ENCODE measurements at regions not wholly inside any gene's neighbourhood (a gene's known extent, or its start where the extent isn't known, plus 50 kb on each side); places are given as distances from the start of the nearest gene placed in this dataset.

- H2AK5ac ChIP-seq (ENCODE audit: low read depth, low read length): no peak overlapping the region
- no peak overlapping the region for H3K4me2 ChIP-seq (ENCODE audit: low read depth, low read length)
- no peak overlapping the region for H2AFZ ChIP-seq (replicated peaks; ENCODE audit: low read length, poor library complexity)
- ChIA-PET CTCF (interaction anchor here (0.6 kb wide), 1 partner anchor 657 kb away, joined by 3 read pairs; no protein-coding TSS in a partner anchor), POLR2A (ENCODE audit: unreplicated experiment) (no interaction called here)
- H3K4me3 ChIP-seq (ENCODE audit: insufficient read depth, low read depth, low read length): no peak overlapping the region
- no peaks in the 10 kb centered on the region for H3K36me3 ChIP-seq (ENCODE audit: control insufficient read depth, insufficient read depth, low read length)
- BruUV-seq (replicated peaks): no TSS peak
- no peak overlapping the region for H3K14ac ChIP-seq (replicated peaks; ENCODE audit: low read depth, low read length)
- no peaks in the 10 kb centered on the region for H3K9me3 ChIP-seq (ENCODE audit: control insufficient read depth, insufficient read depth, low read length)
- no peak overlapping the region for H4K8ac ChIP-seq (ENCODE audit: low read depth in 2 of 2, low read length in 2 of 2)
- no peak overlapping the region for H3K9ac ChIP-seq (ENCODE audit: low read depth, low read length)
- TF ChIP-seq MAFK (IDR thresholded peaks at IDR 0.05; ENCODE audit: low read depth, low read length): peak; percentile 64
- no peak for TF ChIP-seq CHD1 (IDR thresholded peaks at IDR 0.05; ENCODE audit: low read depth, low read length)
- in situ Hi-C loops (cut with MboI; ENCODE audit: low sequenced_read_pairs): no loop called here
- no peaks in the 10 kb centered on the region for H3K79me1 ChIP-seq (ENCODE audit: low read depth in 1 of 2, low read length in 2 of 2)
- H2BK15ac ChIP-seq (ENCODE audit: low read depth, low read length): no peak overlapping the region
- DNase-seq (no peak), ATAC-seq (ENCODE audit: low read depth) (no peak)
- no peak overlapping the region for H3K27ac ChIP-seq (ENCODE audit: insufficient read depth, low read length)
- no peak overlapping the region for H2BK5ac ChIP-seq (ENCODE audit: low read depth, low read length, poor library complexity, severe bottlenecking)
- H4K20me1 ChIP-seq (ENCODE audit: insufficient read depth, low read length): no peaks in the 10 kb centered on the region
- dilution Hi-C loops (cut with HindIII; ENCODE audit: low sequenced_read_pairs, unreplicated experiment): no loop called here
- H3K23ac ChIP-seq (ENCODE audit: low read depth, low read length): no peak overlapping the region
- intact Hi-C loops (cut with micrococcal nuclease): no loop called here
- no peak overlapping the region for H2AK9ac ChIP-seq (replicated peaks; ENCODE audit: low read depth, low read length, poor library complexity)
- H3K18ac ChIP-seq (ENCODE audit: low read depth, low read length): no peak overlapping the region
- H3K4ac ChIP-seq (ENCODE audit: low read depth, low read length): no peak overlapping the region
- no peaks in the 10 kb centered on the region for H3K27me3 ChIP-seq (ENCODE audit: control insufficient read depth, insufficient read depth, low read length)
- H3K4me1 ChIP-seq (ENCODE audit: control insufficient read depth, insufficient read depth, low read length): no peaks in the 10 kb centered on the region
- H4K91ac ChIP-seq (ENCODE audit: insufficient read depth, low read depth, low read length): no peak overlapping the region
- no peak overlapping the region for H2BK120ac ChIP-seq (ENCODE audit: low read depth, low read length)
- H2BK20ac ChIP-seq (ENCODE audit: low read depth, low read length): no peak overlapping the region
- no peak overlapping the region for H4K5ac ChIP-seq (ENCODE audit: low read depth, low read length)
- no peak overlapping the region for H3K56ac ChIP-seq (ENCODE audit: extremely low read depth, insufficient read depth, low read length)
- peaks cover 2% of the 10 kb centered on the region; the same call in 1 of the 2 replicates for H3K9me1 ChIP-seq (ENCODE audit: insufficient read depth, low read length)
Measured at GRCh38 chr4:123266221-123266620, 130.4 kb upstream of the SPRY1 start.
